ENCODE measurements at regions not wholly inside any gene's neighbourhood (a gene's known extent, or its start where the extent isn't known, plus 50 kb on each side); places are given as distances from the start of the nearest gene placed in this dataset.

DNA sequence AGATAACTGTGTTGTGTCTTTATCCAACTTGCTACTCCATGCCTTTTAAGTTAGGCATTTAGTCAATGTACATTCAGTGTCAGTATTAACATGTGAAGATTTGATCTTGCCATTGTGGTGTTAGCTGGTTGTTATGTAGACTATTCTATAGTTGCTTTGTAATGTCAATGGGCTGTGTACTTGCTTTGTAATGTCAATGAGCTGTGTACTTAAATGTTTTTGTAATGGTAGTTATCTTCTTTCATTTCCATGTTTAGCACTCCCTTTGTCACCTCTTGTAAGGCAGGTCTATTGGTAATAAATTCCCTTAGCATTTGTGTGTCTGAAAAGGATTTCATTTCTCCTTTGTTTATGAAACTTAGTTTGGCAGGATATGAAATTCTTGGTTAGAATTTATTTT is 53.4 kb downstream of the MC4R start:
- intact Hi-C loops (cut with micrococcal nuclease), result no loop called here
- Mint-ChIP-seq H3K27me3 (no peaks in the 10 kb centered on the region), H3K4me1 (no peaks in the 10 kb centered on the region), H3K27ac (no peak overlapping the region), H3K4me3 (no peak overlapping the region), H3K9me3 (no peaks in the 10 kb centered on the region), H3K36me3 (ENCODE audit: low read depth) (no peaks in the 10 kb centered on the region)
- DNase-seq, result no peak

DNA sequence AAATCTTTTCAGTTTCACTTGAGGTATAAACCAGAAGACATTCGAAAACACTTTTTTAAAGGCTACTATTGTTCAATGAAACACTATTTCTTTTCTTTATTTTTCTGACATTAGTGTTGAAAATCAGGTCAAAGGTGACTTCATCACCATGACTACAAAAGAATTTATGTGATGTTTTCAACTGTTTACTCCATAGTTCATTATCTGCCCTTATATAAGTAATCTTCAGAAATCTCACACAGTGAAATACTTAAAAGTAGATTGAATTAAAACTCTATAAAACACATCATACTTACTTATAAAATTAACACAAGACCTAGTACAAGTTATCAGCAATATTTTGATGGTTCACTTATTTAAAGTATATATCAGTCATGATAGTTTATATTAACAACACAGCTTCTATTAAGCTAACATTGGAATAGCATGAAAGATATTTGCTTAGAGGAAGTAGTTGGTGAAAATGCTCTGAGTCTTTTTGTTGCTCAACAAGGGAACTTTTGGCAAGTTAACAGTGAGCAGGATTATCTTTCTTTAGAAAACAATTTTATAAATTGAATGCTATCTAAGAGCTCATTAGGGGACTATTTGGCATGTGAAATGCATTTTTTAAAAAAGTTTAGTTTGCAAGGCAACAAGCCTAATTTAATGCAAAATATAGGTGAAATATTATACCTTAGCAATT is 60.8 kb downstream of the MC4R start:
- no peaks in the 10 kb centered on the region for H3K27me3 Mint-ChIP-seq
- intact Hi-C loops (cut with micrococcal nuclease), result no loop called here
- no peaks in the 10 kb centered on the region for H3K36me3 Mint-ChIP-seq (ENCODE audit: low read depth)
- H3K4me3 Mint-ChIP-seq, result no peak overlapping the region
- no peaks in the 10 kb centered on the region for H3K9me3 Mint-ChIP-seq
- DNase-seq, result no peak
- H3K27ac Mint-ChIP-seq, result no peak overlapping the region
- H3K4me1 Mint-ChIP-seq, result no peaks in the 10 kb centered on the region

DNA sequence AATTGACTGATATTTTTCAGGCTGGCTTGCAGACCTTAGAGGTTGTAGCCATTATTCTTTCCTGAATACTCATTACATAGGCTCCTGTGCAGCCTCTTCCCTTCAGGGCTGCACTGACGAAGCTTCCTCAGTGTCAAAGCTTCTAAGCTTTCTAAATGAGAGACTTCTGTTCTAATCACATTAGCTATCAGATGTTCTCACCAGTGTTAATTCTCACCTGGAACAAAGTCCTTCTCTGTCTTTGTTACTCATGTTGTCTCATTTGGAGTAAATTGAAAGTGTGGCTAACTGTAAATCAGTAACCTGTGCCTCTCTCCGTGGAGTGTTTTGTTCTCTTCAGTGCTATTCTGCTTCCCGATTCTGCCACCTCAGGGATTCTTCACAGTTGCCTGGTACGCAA is 76.9 kb downstream of the MC4R start:
- H3K4me3 Mint-ChIP-seq, result no peak overlapping the region
- H3K36me3 Mint-ChIP-seq (ENCODE audit: low read depth), result no peaks in the 10 kb centered on the region
- no peaks in the 10 kb centered on the region for H3K9me3 Mint-ChIP-seq
- no peaks in the 10 kb centered on the region for H3K27me3 Mint-ChIP-seq
- intact Hi-C loops (cut with micrococcal nuclease), result no loop called here
- no peak overlapping the region for H3K27ac Mint-ChIP-seq
- no peak for DNase-seq
- H3K4me1 Mint-ChIP-seq, result no peaks in the 10 kb centered on the region

DNA sequence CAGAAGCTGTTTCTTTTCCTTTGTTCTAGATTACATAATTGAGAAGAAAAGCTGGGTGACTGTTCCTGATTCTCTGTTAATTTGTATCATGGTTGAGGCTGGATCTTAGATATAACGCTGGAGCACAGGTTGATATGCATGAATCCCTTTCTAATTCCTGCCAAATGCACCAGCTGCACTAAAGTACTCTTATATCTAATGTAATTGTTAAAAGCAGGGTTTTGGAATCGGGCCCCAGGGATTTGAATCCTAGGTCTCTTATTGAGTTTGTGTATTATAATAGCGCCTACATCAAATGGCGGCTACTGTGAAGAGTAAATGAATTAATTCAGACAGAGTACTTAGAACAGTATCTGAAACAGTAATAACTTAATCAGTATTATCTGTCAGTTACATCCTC is 80.4 kb downstream of the MC4R start:
- H3K27me3 Mint-ChIP-seq, result no peaks in the 10 kb centered on the region
- H3K27ac Mint-ChIP-seq, result no peak overlapping the region
- H3K4me1 Mint-ChIP-seq, result no peaks in the 10 kb centered on the region
- DNase-seq, result no peak
- H3K36me3 Mint-ChIP-seq (ENCODE audit: low read depth), result no peaks in the 10 kb centered on the region
- intact Hi-C loops (cut with micrococcal nuclease), result no loop called here
- no peak overlapping the region for H3K4me3 Mint-ChIP-seq
- H3K9me3 Mint-ChIP-seq, result no peaks in the 10 kb centered on the region

DNA sequence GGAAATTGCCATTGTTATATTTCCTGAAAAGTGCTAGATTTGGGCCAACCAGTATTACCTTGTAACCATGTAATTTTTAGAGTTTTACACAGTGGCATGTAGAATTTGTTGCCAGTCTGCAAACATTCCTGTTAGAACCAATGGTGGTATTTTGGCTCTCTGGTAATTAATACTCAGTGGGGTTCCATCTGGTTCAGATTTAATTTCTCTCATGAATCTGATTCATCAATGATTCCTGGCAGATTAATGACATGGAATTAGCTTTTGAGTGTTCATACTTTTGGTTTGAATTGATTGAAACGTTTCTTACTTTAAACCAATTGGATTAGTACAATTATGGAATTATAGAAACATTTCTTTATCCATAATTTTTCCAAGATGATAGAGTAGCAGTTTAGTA is 93.2 kb downstream of the MC4R start:
- intact Hi-C loops (cut with micrococcal nuclease), result no loop called here
- no peaks in the 10 kb centered on the region for H3K9me3 Mint-ChIP-seq
- no peak overlapping the region for H3K27ac Mint-ChIP-seq
- H3K4me3 Mint-ChIP-seq, result no peak overlapping the region
- no peaks in the 10 kb centered on the region for H3K36me3 Mint-ChIP-seq (ENCODE audit: low read depth)
- H3K4me1 Mint-ChIP-seq, result no peaks in the 10 kb centered on the region
- DNase-seq, result no peak
- no peaks in the 10 kb centered on the region for H3K27me3 Mint-ChIP-seq

DNA sequence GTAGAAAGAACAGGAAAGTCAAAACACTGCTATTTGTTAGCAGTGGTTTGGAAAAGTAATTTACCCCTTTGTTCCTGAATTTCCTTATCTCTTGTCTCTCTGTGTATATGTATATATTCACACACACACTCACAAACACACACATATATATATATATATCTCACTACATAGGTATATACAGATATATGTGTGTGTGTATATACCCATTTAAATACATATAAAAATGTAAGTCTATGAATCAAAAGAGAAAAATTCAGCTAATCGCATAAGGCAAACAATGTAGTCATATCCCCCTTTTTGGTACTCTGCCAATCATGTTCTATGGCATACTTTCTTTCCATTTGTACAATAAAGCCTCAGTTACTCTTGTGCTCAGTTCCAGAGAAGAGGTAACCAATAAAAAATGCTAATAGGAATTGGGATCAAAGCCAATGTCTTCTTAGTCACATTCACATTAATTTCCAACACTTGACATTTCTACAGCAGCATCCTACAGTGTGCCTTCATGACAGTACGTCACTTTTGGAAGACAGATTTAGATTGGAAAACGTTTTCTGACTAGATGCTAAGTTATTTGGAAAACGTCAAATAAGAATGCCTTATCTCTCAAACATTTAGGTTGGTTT is 94.6 kb downstream of the MC4R start:
- no peaks in the 10 kb centered on the region for H3K27me3 Mint-ChIP-seq
- no peak overlapping the region for H3K27ac Mint-ChIP-seq
- intact Hi-C loops (cut with micrococcal nuclease), result no loop called here
- H3K4me3 Mint-ChIP-seq, result no peak overlapping the region
- H3K36me3 Mint-ChIP-seq (ENCODE audit: low read depth), result no peaks in the 10 kb centered on the region
- no peaks in the 10 kb centered on the region for H3K9me3 Mint-ChIP-seq
- H3K4me1 Mint-ChIP-seq, result no peaks in the 10 kb centered on the region
- DNase-seq, result no peak

DNA sequence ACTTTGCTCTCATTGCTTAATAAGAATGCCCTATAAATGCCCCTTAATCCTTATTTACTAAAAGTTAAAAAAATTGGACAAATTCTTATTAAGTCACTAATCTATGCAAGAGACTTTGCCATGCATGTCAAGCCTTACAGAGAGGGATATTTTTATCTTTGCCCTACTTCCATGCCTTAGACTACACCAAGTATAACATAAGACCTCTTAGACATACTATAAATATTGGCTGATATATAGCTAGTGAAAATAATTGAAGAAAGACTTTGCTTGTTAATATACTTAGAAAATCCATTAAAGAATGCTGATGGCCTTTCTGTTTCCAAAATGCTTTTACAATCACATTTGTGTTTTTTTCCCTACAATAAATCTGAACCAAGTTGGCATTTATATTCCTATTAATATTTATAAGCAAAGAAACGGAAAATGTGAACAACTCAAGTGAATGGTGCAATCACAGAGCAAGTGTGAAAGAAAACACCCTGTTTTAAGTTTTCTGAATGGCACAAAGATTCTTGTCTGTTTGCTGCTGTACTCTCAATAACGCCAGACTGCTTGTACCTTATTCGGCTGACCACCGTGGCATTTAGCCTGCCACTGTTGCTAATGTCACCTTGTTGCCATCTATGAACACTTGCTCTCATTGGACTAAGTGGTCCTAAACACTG is 105.0 kb downstream of the MC4R start:
- no peak overlapping the region for H3K4me3 Mint-ChIP-seq
- no peaks in the 10 kb centered on the region for H3K27me3 Mint-ChIP-seq
- no peaks in the 10 kb centered on the region for H3K9me3 Mint-ChIP-seq
- intact Hi-C loops (cut with micrococcal nuclease), result no loop called here
- DNase-seq, result no peak
- H3K36me3 Mint-ChIP-seq (ENCODE audit: low read depth), result no peaks in the 10 kb centered on the region
- H3K4me1 Mint-ChIP-seq, result no peaks in the 10 kb centered on the region
- H3K27ac Mint-ChIP-seq, result no peak overlapping the region

DNA sequence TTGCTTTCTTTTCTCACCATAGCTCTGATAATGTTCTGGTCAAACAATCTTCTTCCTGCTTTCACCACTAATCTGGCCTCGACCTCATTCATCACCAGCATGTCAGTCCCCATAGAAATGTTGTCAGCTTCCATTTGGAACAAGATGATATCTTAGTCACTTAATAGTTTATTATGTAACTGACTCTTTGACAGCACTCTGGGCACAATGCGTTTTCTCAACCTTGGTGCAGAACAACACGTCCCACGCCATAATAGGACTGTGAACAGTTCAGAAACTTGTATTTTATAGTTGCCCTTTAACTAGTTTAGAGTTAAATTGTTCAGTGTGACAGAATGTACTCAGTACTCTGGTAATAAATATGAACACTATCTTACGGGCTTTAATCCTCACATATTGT is 106.0 kb downstream of the MC4R start:
- no peaks in the 10 kb centered on the region for H3K36me3 Mint-ChIP-seq (ENCODE audit: low read depth)
- no peak overlapping the region for H3K4me3 Mint-ChIP-seq
- intact Hi-C loops (cut with micrococcal nuclease), result no loop called here
- no peaks in the 10 kb centered on the region for H3K9me3 Mint-ChIP-seq
- no peak for DNase-seq
- H3K4me1 Mint-ChIP-seq, result no peaks in the 10 kb centered on the region
- H3K27ac Mint-ChIP-seq, result no peak overlapping the region
- H3K27me3 Mint-ChIP-seq, result no peaks in the 10 kb centered on the region

DNA sequence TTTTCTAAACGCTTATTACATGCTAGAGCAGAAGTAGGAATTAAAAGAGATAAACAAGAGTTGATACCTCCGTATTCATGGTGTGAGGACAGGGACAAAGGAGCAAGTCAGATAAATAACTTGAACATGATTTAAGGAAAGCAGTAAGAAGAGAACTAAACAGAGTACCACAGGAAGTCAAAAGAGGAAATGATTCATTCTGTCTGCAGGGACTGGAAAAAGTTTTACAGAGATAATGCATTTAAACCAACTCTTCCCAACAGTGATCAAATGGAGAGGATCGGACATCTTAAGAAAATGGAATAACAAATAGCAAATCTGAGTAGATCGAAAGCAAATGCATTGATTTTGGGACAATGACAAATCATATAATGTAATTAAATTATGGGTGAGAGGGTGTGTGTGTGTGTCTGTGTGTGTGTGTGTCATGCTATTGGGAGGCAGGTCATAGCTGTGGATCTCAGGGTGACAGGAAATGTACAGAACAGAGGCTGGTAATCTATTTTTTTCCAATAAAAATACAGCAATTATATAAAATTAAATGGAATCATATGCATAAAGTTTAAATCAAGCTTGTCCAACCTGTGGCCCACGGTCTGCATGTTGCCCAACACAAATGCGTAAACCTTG is 113.4 kb downstream of the MC4R start:
- H3K9me3 Mint-ChIP-seq, result no peaks in the 10 kb centered on the region
- no peak overlapping the region for H3K27ac Mint-ChIP-seq
- no peak for DNase-seq
- no peaks in the 10 kb centered on the region for H3K36me3 Mint-ChIP-seq (ENCODE audit: low read depth)
- no peak overlapping the region for H3K4me3 Mint-ChIP-seq
- H3K4me1 Mint-ChIP-seq, result no peaks in the 10 kb centered on the region
- no peaks in the 10 kb centered on the region for H3K27me3 Mint-ChIP-seq
- intact Hi-C loops (cut with micrococcal nuclease), result no loop called here

DNA sequence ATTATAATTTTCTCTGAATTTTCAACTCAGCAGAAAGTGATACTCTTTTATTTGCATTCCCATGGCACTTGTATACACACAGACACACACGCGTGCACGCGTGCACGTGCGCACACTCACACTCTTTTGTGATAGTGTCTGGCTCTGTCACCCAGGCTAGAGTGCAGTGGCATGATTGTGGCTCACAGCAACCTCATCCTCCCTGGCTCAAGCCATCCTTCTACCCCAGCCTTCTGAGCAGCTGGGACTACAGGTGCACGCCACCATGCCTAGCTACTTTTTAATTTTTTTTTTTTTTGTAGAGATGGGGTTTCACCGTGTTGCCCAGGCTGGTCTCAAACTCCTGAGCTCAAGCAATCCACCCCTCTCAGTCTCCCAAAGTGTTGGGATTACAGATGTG is 123.2 kb downstream of the MC4R start:
- H3K27ac Mint-ChIP-seq, result no peak overlapping the region
- no peaks in the 10 kb centered on the region for H3K9me3 Mint-ChIP-seq
- intact Hi-C loops (cut with micrococcal nuclease), result no loop called here

DNA sequence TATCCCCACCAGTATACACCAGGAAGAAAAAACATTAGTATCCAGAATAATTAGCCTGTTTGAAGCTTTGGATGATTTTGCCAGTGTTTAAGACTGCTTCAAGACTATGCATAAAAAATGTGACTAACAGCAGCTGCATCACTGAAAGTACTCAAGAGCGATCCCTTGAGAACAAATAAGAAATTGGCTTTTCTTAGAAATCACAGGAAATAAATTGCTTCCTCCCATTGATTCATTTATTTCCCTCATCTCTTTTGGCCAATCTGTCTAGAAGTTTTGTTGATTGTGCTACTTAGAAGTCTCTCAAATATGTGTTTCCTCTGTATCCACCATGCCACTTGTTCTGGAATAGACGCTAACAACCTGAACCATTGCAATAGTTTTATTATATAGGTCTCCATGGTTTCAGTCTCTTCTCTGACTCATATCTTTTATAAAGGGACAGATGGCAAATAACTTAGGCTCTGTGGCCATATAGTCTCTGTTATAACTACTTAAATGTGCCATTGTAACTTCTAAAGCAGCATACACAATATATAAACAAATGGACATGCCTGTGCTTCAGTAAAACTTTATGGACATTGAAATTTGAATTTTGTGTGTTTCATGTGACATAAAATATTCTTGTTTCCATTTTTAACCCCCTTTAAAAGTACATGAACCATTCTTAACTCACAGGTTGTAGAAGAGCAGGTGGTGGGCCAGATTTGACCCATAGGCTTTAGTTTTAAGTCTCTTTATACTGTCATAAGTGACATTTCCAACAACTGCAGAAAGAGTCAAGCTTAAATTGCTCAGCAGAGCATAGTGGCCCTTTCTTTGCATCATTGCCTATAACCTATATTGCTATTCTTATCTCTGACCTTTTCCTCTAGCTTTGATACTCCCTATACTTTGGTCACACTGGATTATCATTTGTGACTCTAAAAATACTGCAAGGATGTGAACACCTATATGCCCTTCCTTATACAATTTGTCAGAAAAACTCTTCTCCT is 123.9 kb downstream of the MC4R start:
- Mint-ChIP-seq H3K4me1 (no peaks in the 10 kb centered on the region), H3K9me3 (no peaks in the 10 kb centered on the region), H3K27me3 (no peaks in the 10 kb centered on the region), H3K4me3 (no peak overlapping the region), H3K27ac (no peak overlapping the region), H3K36me3 (ENCODE audit: low read depth) (no peaks in the 10 kb centered on the region)
- DNase-seq, result no peak
- intact Hi-C loops (cut with micrococcal nuclease), result no loop called here

More for the DNA sequence above, 123.2 kb downstream of the MC4R start:
- no peak for DNase-seq
- Mint-ChIP-seq H3K36me3 (ENCODE audit: low read depth) (no peaks in the 10 kb centered on the region), H3K4me3 (no peak overlapping the region), H3K27me3 (no peaks in the 10 kb centered on the region), H3K4me1 (no peaks in the 10 kb centered on the region)

DNA sequence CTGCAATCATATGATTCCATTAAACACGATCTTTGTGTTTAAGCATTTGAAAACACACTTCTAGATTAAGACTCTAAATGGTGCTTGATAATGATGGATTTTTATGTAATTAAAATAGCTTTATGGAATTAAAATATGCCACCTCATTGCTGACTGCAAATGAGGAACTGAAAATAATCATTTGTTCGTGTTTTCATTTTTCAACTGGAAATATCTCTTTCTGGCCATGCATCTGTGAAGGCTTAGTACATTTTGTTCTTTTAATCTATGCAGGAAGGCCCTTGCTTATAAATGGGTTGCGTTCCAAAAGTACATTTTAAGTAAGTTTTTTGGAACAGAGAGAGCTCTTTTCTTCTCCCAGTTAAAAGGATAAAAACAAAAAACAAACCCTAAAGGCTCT is 125.5 kb downstream of the MC4R start:
- no peak for DNase-seq
- Mint-ChIP-seq H3K9me3 (no peaks in the 10 kb centered on the region), H3K4me3 (no peak overlapping the region), H3K36me3 (ENCODE audit: low read depth) (no peaks in the 10 kb centered on the region), H3K27ac (no peak overlapping the region), H3K27me3 (no peaks in the 10 kb centered on the region), H3K4me1 (no peaks in the 10 kb centered on the region)
- intact Hi-C loops (cut with micrococcal nuclease), result no loop called here

DNA sequence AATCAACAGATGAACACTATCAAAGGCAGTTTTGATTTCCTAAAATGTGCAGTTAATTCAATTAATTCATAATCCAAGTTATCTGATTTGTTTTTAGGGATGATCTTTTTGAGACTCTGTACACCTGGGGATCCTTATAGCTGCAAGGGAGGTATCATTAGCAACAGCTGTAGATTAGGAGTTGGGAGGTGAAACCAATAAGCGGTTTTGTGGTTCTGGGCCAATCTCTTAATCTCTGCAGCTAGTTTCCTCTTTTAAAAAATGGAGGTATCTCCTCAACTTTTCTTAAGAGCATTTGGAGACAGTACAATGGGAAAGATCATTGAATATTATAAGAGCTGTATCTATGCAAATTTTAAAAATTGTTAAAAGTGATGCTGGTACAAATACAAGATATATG is 126.0 kb downstream of the MC4R start:
- Mint-ChIP-seq H3K27ac (no peak overlapping the region), H3K4me1 (no peaks in the 10 kb centered on the region), H3K4me3 (no peak overlapping the region), H3K36me3 (ENCODE audit: low read depth) (no peaks in the 10 kb centered on the region), H3K9me3 (no peaks in the 10 kb centered on the region), H3K27me3 (no peaks in the 10 kb centered on the region)
- DNase-seq, result no peak
- intact Hi-C loops (cut with micrococcal nuclease), result no loop called here
